ENCODE measurements at regions not wholly inside any gene's neighbourhood (a gene's known extent, or its start where the extent isn't known, plus 50 kb on each side); places are given as distances from the start of the nearest gene placed in this dataset.

GRCh38 chr4:181761156-181761555 lies 482.0 kb upstream of the TENM3 start:
- no peaks in the 10 kb centered on the region for H3K4me1 ChIP-seq (ENCODE audit: control insufficient read depth in 1 of 2, insufficient read depth in 2 of 2, low read length in 2 of 2)
- no peak overlapping the region for H3K27ac ChIP-seq (ENCODE audit: low read depth, low read length)
- H3K9me3 ChIP-seq (ENCODE audit: control insufficient read depth in 1 of 2, low read length in 2 of 2), result no peaks in the 10 kb centered on the region
- no peaks in the 10 kb centered on the region for H3K27me3 ChIP-seq (ENCODE audit: control insufficient read depth in 1 of 2, insufficient read depth in 2 of 2, low read length in 2 of 2)
- H3K9ac ChIP-seq (ENCODE audit: low read depth in 1 of 2, low read length in 2 of 2), result no peak overlapping the region
- H3K36me3 ChIP-seq (ENCODE audit: control insufficient read depth in 1 of 2, insufficient read depth in 2 of 2, low read length in 2 of 2), result no peaks in the 10 kb centered on the region
- no peak overlapping the region for H3K4me3 ChIP-seq (ENCODE audit: low read depth in 1 of 2, low read length in 2 of 2)

- H3K4me3 ChIP-seq (ENCODE audit: low read depth in 1 of 2, low read length in 2 of 2), result no peak overlapping the region
- no peak overlapping the region for H3K9ac ChIP-seq (ENCODE audit: low read depth in 1 of 2, low read length in 2 of 2)
- no peaks in the 10 kb centered on the region for H3K27me3 ChIP-seq (ENCODE audit: control insufficient read depth in 1 of 2, insufficient read depth in 2 of 2, low read length in 2 of 2)
- no peaks in the 10 kb centered on the region for H3K4me1 ChIP-seq (ENCODE audit: control insufficient read depth in 1 of 2, insufficient read depth in 2 of 2, low read length in 2 of 2)
- no peak overlapping the region for H3K27ac ChIP-seq (ENCODE audit: low read depth, low read length)
- H3K9me3 ChIP-seq (ENCODE audit: control insufficient read depth in 1 of 2, low read length in 2 of 2), result no peaks in the 10 kb centered on the region
- no peaks in the 10 kb centered on the region for H3K36me3 ChIP-seq (ENCODE audit: control insufficient read depth in 1 of 2, insufficient read depth in 2 of 2, low read length in 2 of 2)
Observed at GRCh38 chr4:181766061-181766548, 477.1 kb upstream of the TENM3 start.

- Histone ChIP-seq H3K4me3 (ENCODE audit: low read depth in 1 of 2, low read length in 2 of 2) (no peak overlapping the region), H3K9me3 (ENCODE audit: control insufficient read depth in 1 of 2, low read length in 2 of 2) (no peaks in the 10 kb centered on the region), H3K4me1 (ENCODE audit: control insufficient read depth in 1 of 2, insufficient read depth in 2 of 2, low read length in 2 of 2) (no peaks in the 10 kb centered on the region), H3K27ac (ENCODE audit: low read depth, low read length) (no peak overlapping the region), H3K36me3 (ENCODE audit: control insufficient read depth in 1 of 2, insufficient read depth in 2 of 2, low read length in 2 of 2) (no peaks in the 10 kb centered on the region), H3K9ac (ENCODE audit: low read depth in 1 of 2, low read length in 2 of 2) (no peak overlapping the region), H3K27me3 (ENCODE audit: control insufficient read depth in 1 of 2, insufficient read depth in 2 of 2, low read length in 2 of 2) (no peaks in the 10 kb centered on the region)
Observed at GRCh38 chr4:181770971-181771370, 472.2 kb upstream of the TENM3 start.

- H3K27ac ChIP-seq (ENCODE audit: low read depth, low read length), result no peak overlapping the region
- no peak overlapping the region for H3K4me3 ChIP-seq (ENCODE audit: low read depth in 1 of 2, low read length in 2 of 2)
- no peak overlapping the region for H3K9ac ChIP-seq (ENCODE audit: low read depth in 1 of 2, low read length in 2 of 2)
- H3K4me1 ChIP-seq (ENCODE audit: control insufficient read depth in 1 of 2, insufficient read depth in 2 of 2, low read length in 2 of 2), result no peaks in the 10 kb centered on the region
- H3K36me3 ChIP-seq (ENCODE audit: control insufficient read depth in 1 of 2, insufficient read depth in 2 of 2, low read length in 2 of 2), result no peaks in the 10 kb centered on the region
- no peaks in the 10 kb centered on the region for H3K27me3 ChIP-seq (ENCODE audit: control insufficient read depth in 1 of 2, insufficient read depth in 2 of 2, low read length in 2 of 2)
- no peaks in the 10 kb centered on the region for H3K9me3 ChIP-seq (ENCODE audit: control insufficient read depth in 1 of 2, low read length in 2 of 2)
Observed at GRCh38 chr4:181775298-181775697, 467.9 kb upstream of the TENM3 start.

- H3K9ac ChIP-seq (ENCODE audit: low read depth in 1 of 2, low read length in 2 of 2), result no peak overlapping the region
- H3K4me1 ChIP-seq (ENCODE audit: control insufficient read depth in 1 of 2, insufficient read depth in 2 of 2, low read length in 2 of 2), result no peaks in the 10 kb centered on the region
- H3K4me3 ChIP-seq (ENCODE audit: low read depth in 1 of 2, low read length in 2 of 2), result no peak overlapping the region
- no peaks in the 10 kb centered on the region for H3K9me3 ChIP-seq (ENCODE audit: control insufficient read depth in 1 of 2, low read length in 2 of 2)
- H3K36me3 ChIP-seq (ENCODE audit: control insufficient read depth in 1 of 2, insufficient read depth in 2 of 2, low read length in 2 of 2), result no peaks in the 10 kb centered on the region
- no peak overlapping the region for H3K27ac ChIP-seq (ENCODE audit: low read depth, low read length)
- no peaks in the 10 kb centered on the region for H3K27me3 ChIP-seq (ENCODE audit: control insufficient read depth in 1 of 2, insufficient read depth in 2 of 2, low read length in 2 of 2)
Observed at GRCh38 chr4:181776264-181777054, 466.7 kb upstream of the TENM3 start.

GRCh38 chr4:181777518-181777917 lies 465.7 kb upstream of the TENM3 start:
- Histone ChIP-seq H3K9ac (ENCODE audit: low read depth in 1 of 2, low read length in 2 of 2) (no peak overlapping the region), H3K27ac (ENCODE audit: low read depth, low read length) (no peak overlapping the region), H3K36me3 (ENCODE audit: control insufficient read depth in 1 of 2, insufficient read depth in 2 of 2, low read length in 2 of 2) (no peaks in the 10 kb centered on the region), H3K27me3 (ENCODE audit: control insufficient read depth in 1 of 2, insufficient read depth in 2 of 2, low read length in 2 of 2) (no peaks in the 10 kb centered on the region), H3K4me3 (ENCODE audit: low read depth in 1 of 2, low read length in 2 of 2) (no peak overlapping the region), H3K9me3 (ENCODE audit: control insufficient read depth in 1 of 2, low read length in 2 of 2) (no peaks in the 10 kb centered on the region), H3K4me1 (ENCODE audit: control insufficient read depth in 1 of 2, insufficient read depth in 2 of 2, low read length in 2 of 2) (no peaks in the 10 kb centered on the region)

- H3K9me3 ChIP-seq (ENCODE audit: control insufficient read depth in 1 of 2, low read length in 2 of 2), result no peaks in the 10 kb centered on the region
- H3K27me3 ChIP-seq (ENCODE audit: control insufficient read depth in 1 of 2, insufficient read depth in 2 of 2, low read length in 2 of 2), result no peaks in the 10 kb centered on the region
- H3K4me1 ChIP-seq (ENCODE audit: control insufficient read depth in 1 of 2, insufficient read depth in 2 of 2, low read length in 2 of 2), result no peaks in the 10 kb centered on the region
- H3K4me3 ChIP-seq (ENCODE audit: low read depth in 1 of 2, low read length in 2 of 2), result no peak overlapping the region
- H3K27ac ChIP-seq (ENCODE audit: low read depth, low read length), result no peak overlapping the region
- no peak overlapping the region for H3K9ac ChIP-seq (ENCODE audit: low read depth in 1 of 2, low read length in 2 of 2)
- no peaks in the 10 kb centered on the region for H3K36me3 ChIP-seq (ENCODE audit: control insufficient read depth in 1 of 2, insufficient read depth in 2 of 2, low read length in 2 of 2)
Observed at GRCh38 chr4:181784881-181785280, 458.3 kb upstream of the TENM3 start.

- no peak overlapping the region for H3K4me3 ChIP-seq (ENCODE audit: low read depth in 1 of 2, low read length in 2 of 2)
- H3K9me3 ChIP-seq (ENCODE audit: control insufficient read depth in 1 of 2, low read length in 2 of 2), result peaks cover 3 to 9% of the 10 kb centered on the region in 2 donors
- H3K9ac ChIP-seq (ENCODE audit: low read depth in 1 of 2, low read length in 2 of 2), result no peak overlapping the region
- no peaks in the 10 kb centered on the region for H3K36me3 ChIP-seq (ENCODE audit: control insufficient read depth in 1 of 2, insufficient read depth in 2 of 2, low read length in 2 of 2)
- no peak overlapping the region for H3K27ac ChIP-seq (ENCODE audit: low read depth, low read length)
- no peaks in the 10 kb centered on the region for H3K27me3 ChIP-seq (ENCODE audit: control insufficient read depth in 1 of 2, insufficient read depth in 2 of 2, low read length in 2 of 2)
- no peaks in the 10 kb centered on the region for H3K4me1 ChIP-seq (ENCODE audit: control insufficient read depth in 1 of 2, insufficient read depth in 2 of 2, low read length in 2 of 2)
Observed at GRCh38 chr4:181792641-181793040, 450.6 kb upstream of the TENM3 start.

- Histone ChIP-seq H3K9me3 (ENCODE audit: control insufficient read depth in 1 of 2, low read length in 2 of 2) (peaks cover 3 to 9% of the 10 kb centered on the region in 2 donors), H3K27me3 (ENCODE audit: control insufficient read depth in 1 of 2, insufficient read depth in 2 of 2, low read length in 2 of 2) (no peaks in the 10 kb centered on the region), H3K4me1 (ENCODE audit: control insufficient read depth in 1 of 2, insufficient read depth in 2 of 2, low read length in 2 of 2) (no peaks in the 10 kb centered on the region), H3K9ac (ENCODE audit: low read depth in 1 of 2, low read length in 2 of 2) (no peak overlapping the region), H3K4me3 (ENCODE audit: low read depth in 1 of 2, low read length in 2 of 2) (no peak overlapping the region), H3K36me3 (ENCODE audit: control insufficient read depth in 1 of 2, insufficient read depth in 2 of 2, low read length in 2 of 2) (no peaks in the 10 kb centered on the region), H3K27ac (ENCODE audit: low read depth, low read length) (no peak overlapping the region)
Observed at GRCh38 chr4:181793096-181793495, 450.1 kb upstream of the TENM3 start.

- Histone ChIP-seq H3K9ac (ENCODE audit: low read depth in 1 of 2, low read length in 2 of 2) (no peak overlapping the region), H3K27me3 (ENCODE audit: control insufficient read depth in 1 of 2, insufficient read depth in 2 of 2, low read length in 2 of 2) (no peaks in the 10 kb centered on the region), H3K27ac (ENCODE audit: low read depth, low read length) (no peak overlapping the region), H3K36me3 (ENCODE audit: control insufficient read depth in 1 of 2, insufficient read depth in 2 of 2, low read length in 2 of 2) (no peaks in the 10 kb centered on the region), H3K9me3 (ENCODE audit: control insufficient read depth in 1 of 2, low read length in 2 of 2) (peaks cover 3 to 9% of the 10 kb centered on the region in 2 donors), H3K4me3 (ENCODE audit: low read depth in 1 of 2, low read length in 2 of 2) (no peak overlapping the region), H3K4me1 (ENCODE audit: control insufficient read depth in 1 of 2, insufficient read depth in 2 of 2, low read length in 2 of 2) (no peaks in the 10 kb centered on the region)
Observed at GRCh38 chr4:181796502-181796901, 446.7 kb upstream of the TENM3 start.
